ENCODE measurements at regions not wholly inside any gene's neighbourhood (a gene's known extent, or its start where the extent isn't known, plus 50 kb on each side); places are given as distances from the start of the nearest gene placed in this dataset.
"Not testable (repeated sequence)": the region's sequence is repeated elsewhere in the genome, so short reads cannot be mapped to it uniquely, and the experiment has no call there.

GRCh38 chr16:5176505-5176904 is 78.9 kb upstream of the EEF2KMT start:
- no peak for TF ChIP-seq CTCF (IDR thresholded peaks at IDR 0.05; ENCODE audit: low read depth, low read length)
- H3K4me3 ChIP-seq (ENCODE audit: low read depth, low read length): no peak overlapping the region

- no peak for TF ChIP-seq CTCF (IDR thresholded peaks at IDR 0.05; ENCODE audit: low read depth, low read length)
- H3K4me3 ChIP-seq (ENCODE audit: low read depth, low read length): no peak overlapping the region
Observed at GRCh38 chr16:5175266-5175665, 77.7 kb upstream of the EEF2KMT start.

- H3K4me3 ChIP-seq (ENCODE audit: low read depth, low read length): no peak overlapping the region
- TF ChIP-seq CTCF (IDR thresholded peaks at IDR 0.05; ENCODE audit: low read depth, low read length): no peak
Observed at GRCh38 chr16:5166486-5166885, 68.9 kb upstream of the EEF2KMT start.

- not testable (repeated sequence) for H3K4me3 ChIP-seq (ENCODE audit: low read depth, low read length)
Observed at GRCh38 chr16:5165429-5165828, 67.8 kb upstream of the EEF2KMT start.

GRCh38 chr16:5162801-5163200 is 65.2 kb upstream of the EEF2KMT start:
- H3K4me3 ChIP-seq (ENCODE audit: low read depth, low read length): not testable (repeated sequence)

GRCh38 chr16:5161888-5162287 is 64.3 kb upstream of the EEF2KMT start:
- not testable (repeated sequence) for H3K4me3 ChIP-seq (ENCODE audit: low read depth, low read length)

GRCh38 chr16:5160010-5160409 is 62.4 kb upstream of the EEF2KMT start:
- H3K4me3 ChIP-seq (ENCODE audit: low read depth, low read length): not testable (repeated sequence)

- not testable (repeated sequence) for H3K4me3 ChIP-seq (ENCODE audit: low read depth, low read length)
Observed at GRCh38 chr16:5159537-5159936, 61.9 kb upstream of the EEF2KMT start.

- no peak overlapping the region for H3K4me3 ChIP-seq (ENCODE audit: low read depth, low read length)
- TF ChIP-seq CTCF (IDR thresholded peaks at IDR 0.05; ENCODE audit: low read depth, low read length): no peak
Observed at GRCh38 chr16:5158494-5158893, 60.9 kb upstream of the EEF2KMT start.

- H3K4me3 ChIP-seq (ENCODE audit: low read depth, low read length): not testable (repeated sequence)
Observed at GRCh38 chr16:5156486-5156885, 58.9 kb upstream of the EEF2KMT start.

GRCh38 chr16:5154006-5154405 is 56.4 kb upstream of the EEF2KMT start:
- not testable (repeated sequence) for H3K4me3 ChIP-seq (ENCODE audit: low read depth, low read length)

GRCh38 chr16:5151409-5151808 is 53.8 kb upstream of the EEF2KMT start:
- H3K4me3 ChIP-seq (ENCODE audit: low read depth, low read length): not testable (repeated sequence)

Measured in WI38 (cell line).